Testis (tissue), 2 donors: ENCODE measurements at regions not wholly inside any gene's neighbourhood (a gene's known extent, or its start where the extent isn't known, plus 50 kb on each side); places are given as distances from the start of the nearest gene placed in this dataset.

Source experiments
- DNase-seq: peaks from one replicate; pipeline ENCODE4 v3.0.0-alpha.2; 2019
- H3K27ac ChIP-seq, 2 donors: fragments of 200-600 bp; sonication (generic); one replicate each; pipeline ENCODE4 v1.5.1; 2019
- H3K27me3 ChIP-seq: fragments of 200-600 bp; sonication (generic); one replicate; pipeline ENCODE4 v1.5.1; 2019
- H3K36me3 ChIP-seq: fragments of 200-600 bp; sonication (generic); one replicate; pipeline ENCODE4 v1.5.1; 2017; ENCODE audit warnings: low read depth; ENCODE audit errors: missing control alignments
- H3K4me1 ChIP-seq: fragments of 200-600 bp; sonication (generic); one replicate; pipeline ENCODE4 v1.5.1; 2019
- H3K4me3 ChIP-seq, 2 donors: fragments of 200-600 bp; sonication (generic); one replicate each; pipeline ENCODE4 v1.5.1; 2017 to 2019
- H3K9me3 ChIP-seq: fragments of 200-600 bp; sonication (generic); one replicate; pipeline ENCODE4 v1.5.1; 2017
- CTCF ChIP-seq, 3 experiments: fragments of 450-650 bp in 2 of 3; fragments of 200-600 bp in 1 of 3; sonication (generic) in 1 of 3; IDR thresholded peaks; one replicate each; pipeline ENCODE4 v1.5.1; 2016 to 2019; ENCODE audit warnings: antibody characterized with exemption in 3 of 3, mild to moderate bottlenecking in 2 of 3, moderate library complexity in 1 of 3
- POLR2A ChIP-seq: fragments of 450-650 bp; IDR thresholded peaks from one replicate; pipeline ENCODE4 v1.6.1; 2017; ENCODE audit warnings: antibody characterized with exemption, mild to moderate bottlenecking, moderate library complexity
- WGBS, 2 donors: methylation state at CpG; one replicate each; pipeline ENCODE4 v1.1.5; 2018; 5-methylcytosine and 5-hydroxymethylcytosine counted together
- intact Hi-C: fragments of 100-400 bp; cut with DNase I; formaldehyde crosslinking; loops from one replicate; pipeline ENCODE4 v1.15.1; 2023; ENCODE audit warnings: low total_unique reads

- WGBS, 2 donors = 79 to 93% methylated on average over 4 to 18 of the region's 18 CpGs
- intact Hi-C loops = no loop called here
- TF ChIP-seq CTCF (IDR thresholded peaks at IDR 0.05) = no peak
- TF ChIP-seq POLR2A = no peak
Observed at GRCh38 chr18:76558881-76559667, 64.0 kb upstream of the ZNF516 start.

GRCh38 chr18:76557026-76557575 lies 62.1 kb upstream of the ZNF516 start:
- no peaks in the 10 kb centered on the region for H3K9me3 ChIP-seq
- no peak for DNase-seq
- 74 to 82% methylated on average over 10 of the region's 10 CpGs for WGBS, 2 donors
- H3K4me1 ChIP-seq = peaks cover 3% of the 10 kb centered on the region
- intact Hi-C loops = no loop called here
- no peaks in the 10 kb centered on the region for H3K27me3 ChIP-seq
- H3K36me3 ChIP-seq = no peaks in the 10 kb centered on the region
- H3K27ac ChIP-seq = no peak overlapping the region
- no peak overlapping the region for H3K4me3 ChIP-seq
- TF ChIP-seq CTCF (IDR thresholded peaks at IDR 0.05) = no peak
- no peak for TF ChIP-seq POLR2A

More at GRCh38 chr18:76558881-76559667, 64.0 kb upstream of the ZNF516 start:
- Histone ChIP-seq H3K4me3 (no peak overlapping the region), H3K27ac (no peak overlapping the region), H3K9me3 (no peaks in the 10 kb centered on the region), H3K27me3 (no peaks in the 10 kb centered on the region), H3K36me3 (no peaks in the 10 kb centered on the region), H3K4me1 (peaks cover 3% of the 10 kb centered on the region)
- no peak for DNase-seq

- no peaks in the 10 kb centered on the region for H3K9me3 ChIP-seq
- intact Hi-C loops = no loop called here
- WGBS, 2 donors = 73% methylated on average over 12 of the region's 12 CpGs
- peaks cover 3% of the 10 kb centered on the region for H3K4me1 ChIP-seq
- H3K4me3 ChIP-seq = no peak overlapping the region
- no peak overlapping the region for H3K27ac ChIP-seq
- H3K27me3 ChIP-seq = no peaks in the 10 kb centered on the region
- TF ChIP-seq POLR2A (no peak), CTCF (IDR thresholded peaks at IDR 0.05) (no peak)
- DNase-seq = no peak
- no peaks in the 10 kb centered on the region for H3K36me3 ChIP-seq
Observed at GRCh38 chr18:76554547-76555222, 59.6 kb upstream of the ZNF516 start.

GRCh38 chr18:76553715-76554546 lies 58.9 kb upstream of the ZNF516 start:
- no peaks in the 10 kb centered on the region for H3K36me3 ChIP-seq
- intact Hi-C loops = no loop called here
- no peak overlapping the region for H3K4me3 ChIP-seq
- no peaks in the 10 kb centered on the region for H3K27me3 ChIP-seq
- H3K4me1 ChIP-seq = peaks cover 3% of the 10 kb centered on the region
- WGBS, 2 donors = 87 to 89% methylated on average over 5 of the region's 5 CpGs
- no peak overlapping the region for H3K27ac ChIP-seq
- no peaks in the 10 kb centered on the region for H3K9me3 ChIP-seq
- DNase-seq = no peak
- TF ChIP-seq CTCF (IDR thresholded peaks at IDR 0.05) (no peak), POLR2A (no peak)
